GM23248 (cell line): ENCODE measurements at regions not wholly inside any gene's neighbourhood (a gene's known extent, or its start where the extent isn't known, plus 50 kb on each side); places are given as distances from the start of the nearest gene placed in this dataset.

Experiments
- DNase-seq: peaks from one replicate; pipeline ENCODE4 v3.0.0-alpha.2; 2015
- H2AFZ ChIP-seq: fragments of 200-600 bp; sonication (generic); 2 replicates; pipeline ENCODE4 v1.6.1; 2016; ENCODE audit warnings: antibody characterized with exemption
- H3F3A ChIP-seq: fragments of 200-600 bp; sonication (generic); 2 replicates; pipeline ENCODE4 v1.6.1; 2016; ENCODE audit warnings: mild to moderate bottlenecking, antibody characterized with exemption, mixed run types; ENCODE audit not compliant: insufficient read depth
- H3K27ac ChIP-seq: fragments of 200-600 bp; sonication (generic); 2 replicates; pipeline ENCODE4 v1.5.1; 2016; ENCODE audit warnings: mild to moderate bottlenecking
- H3K27me3 ChIP-seq: fragments of 200-600 bp; sonication (generic); replicated peaks from 2 replicates; pipeline ENCODE4 v1.6.1; 2016; ENCODE audit warnings: mild to moderate bottlenecking; ENCODE audit not compliant: insufficient read depth
- H3K36me3 ChIP-seq: fragments of 200-600 bp; sonication (generic); 2 replicates; pipeline ENCODE4 v1.6.1; 2016; ENCODE audit warnings: low read depth, mild to moderate bottlenecking
- H3K4me1 ChIP-seq: fragments of 200-600 bp; sonication (generic); 2 replicates; pipeline ENCODE4 v1.6.1; 2016; ENCODE audit warnings: mild to moderate bottlenecking; ENCODE audit not compliant: insufficient read depth
- H3K4me2 ChIP-seq: fragments of 200-600 bp; sonication (generic); one replicate; pipeline ENCODE4 v1.6.1; 2016; ENCODE audit warnings: mild to moderate bottlenecking; ENCODE audit not compliant: unreplicated experiment
- H3K4me3 ChIP-seq: fragments of 200-600 bp; sonication (generic); 2 replicates; pipeline ENCODE4 v1.5.1; 2016; ENCODE audit warnings: mild to moderate bottlenecking
- H3K79me2 ChIP-seq: fragments of 200-600 bp; sonication (generic); 2 replicates; pipeline ENCODE4 v1.6.1; 2016; ENCODE audit warnings: mild to moderate bottlenecking; ENCODE audit not compliant: insufficient read depth
- H3K9ac ChIP-seq: fragments of 200-600 bp; sonication (generic); 2 replicates; pipeline ENCODE4 v1.6.1; 2016; ENCODE audit warnings: mild to moderate bottlenecking
- H3K9me2 ChIP-seq: fragments of 200-600 bp; sonication (generic); 2 replicates; pipeline ENCODE4 v1.6.1; 2016; ENCODE audit warnings: mixed run types, mild to moderate bottlenecking, moderate library complexity; ENCODE audit not compliant: insufficient read depth
- H3K9me3 ChIP-seq: fragments of 200-600 bp; sonication (generic); one replicate; pipeline ENCODE4 v1.6.1; 2017; ENCODE audit warnings: low read depth
- H4K20me1 ChIP-seq: fragments of 200-600 bp; sonication (generic); 2 replicates; pipeline ENCODE4 v1.6.0; 2016; ENCODE audit not compliant: insufficient read depth
- EZH2 ChIP-seq: fragments of 200-600 bp; sonication (generic); IDR thresholded peaks from 2 replicates; pipeline ENCODE4 v1.6.1; 2018; ENCODE audit warnings: antibody characterized with exemption, mild to moderate bottlenecking; ENCODE audit not compliant: insufficient read depth, poor library complexity, severe bottlenecking
- EZH2phosphoT487 ChIP-seq: fragments of 200-600 bp; sonication (generic); IDR thresholded peaks from 2 replicates; pipeline ENCODE4 v1.6.1; 2018; ENCODE audit warnings: antibody characterized with exemption, moderate library complexity, mild to moderate bottlenecking, low read depth; ENCODE audit not compliant: insufficient read depth
- WGBS, 2 experiments: methylation state at CpG; one replicate each; pipeline ENCODE4 v1.1.6; 2015 to 2017; ENCODE audit warnings: low lambda C conversion rate in 2 of 2, low coverage in 1 of 2; ENCODE audit errors: missing lambda C conversion rate in 2 of 2; 5-methylcytosine and 5-hydroxymethylcytosine counted together
- in situ Hi-C: fragments of 300-500 bp; cut with MboI; formaldehyde crosslinking; loops from 2 replicates; pipeline ENCODE4 v1.15.0; 2020

- Histone ChIP-seq H3K4me1 (no peaks in the 10 kb centered on the region), H3K36me3 (no peaks in the 10 kb centered on the region), H3K9me2 (no peaks in the 10 kb centered on the region), H3K4me3 (no peak overlapping the region), H3K9ac (no peak overlapping the region), H3K9me3 (no peaks in the 10 kb centered on the region), H3K79me2 (no peaks in the 10 kb centered on the region), H4K20me1 (no peaks in the 10 kb centered on the region), H3K27me3 (no peaks in the 10 kb centered on the region), H3F3A (no peaks in the 10 kb centered on the region), H3K27ac (no peak overlapping the region), H2AFZ (no peak overlapping the region), H3K4me2 (no peak overlapping the region)
- in situ Hi-C loops: no loop called here
- no peak for DNase-seq
- TF ChIP-seq EZH2phosphoT487: no peak
- TF ChIP-seq EZH2: no peak
- 75 to 86% methylated on average over 4 of the region's 4 CpGs for WGBS, 2 experiments
Measured at GRCh38 chr3:106913966-106914365, 463.3 kb upstream of the CCDC54 start.

GRCh38 chr3:106920609-106921008, 456.6 kb upstream of the CCDC54 start:
- TF ChIP-seq EZH2: no peak
- TF ChIP-seq EZH2phosphoT487: no peak
- Histone ChIP-seq H3K27me3 (no peaks in the 10 kb centered on the region), H3K27ac (no peak overlapping the region), H3K4me2 (no peak overlapping the region), H3K79me2 (no peaks in the 10 kb centered on the region), H3K4me1 (no peaks in the 10 kb centered on the region), H3F3A (no peaks in the 10 kb centered on the region), H3K9me3 (no peaks in the 10 kb centered on the region), H3K9ac (no peak overlapping the region), H3K4me3 (no peak overlapping the region), H3K9me2 (0 out of 2 replicates have a peak, but pooled peaks cover 4% of the 10 kb centered on the region), H2AFZ (no peak overlapping the region), H4K20me1 (no peaks in the 10 kb centered on the region), H3K36me3 (no peaks in the 10 kb centered on the region)
- no peak for DNase-seq
- 79 to 80% methylated on average over 3 of the region's 3 CpGs for WGBS, 2 experiments
- in situ Hi-C loops: no loop called here

- Histone ChIP-seq H3K4me2 (no peak overlapping the region), H3K36me3 (no peaks in the 10 kb centered on the region), H3K27ac (no peak overlapping the region), H4K20me1 (no peaks in the 10 kb centered on the region), H3K4me1 (no peaks in the 10 kb centered on the region), H3K27me3 (no peaks in the 10 kb centered on the region), H3K9me2 (no peaks in the 10 kb centered on the region), H3K9me3 (no peaks in the 10 kb centered on the region), H3F3A (no peaks in the 10 kb centered on the region), H3K4me3 (no peak overlapping the region), H3K79me2 (no peaks in the 10 kb centered on the region), H2AFZ (no peak overlapping the region), H3K9ac (no peak overlapping the region)
- TF ChIP-seq EZH2 (no peak), EZH2phosphoT487 (no peak)
- no peak for DNase-seq
- in situ Hi-C loops: no loop called here
- 35 to 38% methylated on average over 3 of the region's 3 CpGs for WGBS, 2 experiments
Measured at GRCh38 chr3:106929081-106929480, 448.2 kb upstream of the CCDC54 start.

GRCh38 chr3:106930086-106930485, 447.2 kb upstream of the CCDC54 start:
- WGBS, 2 experiments: 58 to 61% methylated on average over 2 of the region's 2 CpGs
- Histone ChIP-seq H3K4me2 (no peak overlapping the region), H3F3A (no peaks in the 10 kb centered on the region), H3K9ac (no peak overlapping the region), H4K20me1 (no peaks in the 10 kb centered on the region), H3K4me1 (no peaks in the 10 kb centered on the region), H3K27me3 (no peaks in the 10 kb centered on the region), H3K9me2 (no peaks in the 10 kb centered on the region), H3K9me3 (no peaks in the 10 kb centered on the region), H3K36me3 (no peaks in the 10 kb centered on the region), H3K79me2 (no peaks in the 10 kb centered on the region), H2AFZ (no peak overlapping the region), H3K4me3 (no peak overlapping the region), H3K27ac (no peak overlapping the region)
- in situ Hi-C loops: no loop called here
- TF ChIP-seq EZH2: no peak
- no peak for TF ChIP-seq EZH2phosphoT487
- no peak for DNase-seq

- Histone ChIP-seq H3K79me2 (no peaks in the 10 kb centered on the region), H3K27ac (no peak overlapping the region), H3F3A (no peaks in the 10 kb centered on the region), H3K9me2 (no peaks in the 10 kb centered on the region), H3K4me3 (no peak overlapping the region), H3K4me1 (no peaks in the 10 kb centered on the region), H3K36me3 (no peaks in the 10 kb centered on the region), H3K9me3 (no peaks in the 10 kb centered on the region), H3K9ac (no peak overlapping the region), H2AFZ (no peak overlapping the region), H3K27me3 (no peaks in the 10 kb centered on the region), H4K20me1 (no peaks in the 10 kb centered on the region), H3K4me2 (no peak overlapping the region)
- 82 to 91% methylated on average over 1 of the region's 1 CpG for WGBS, 2 experiments
- no peak for DNase-seq
- in situ Hi-C loops: no loop called here
- TF ChIP-seq EZH2: no peak
- TF ChIP-seq EZH2phosphoT487: no peak
Measured at GRCh38 chr3:106931904-106932303, 445.3 kb upstream of the CCDC54 start.
